Heart left ventricle (tissue), 16 donors: ENCODE measurements at regions not wholly inside any gene's neighbourhood (a gene's known extent, or its start where the extent isn't known, plus 50 kb on each side); places are given as distances from the start of the nearest gene placed in this dataset.
"Not testable (repeated sequence)": the region's sequence is repeated elsewhere in the genome, so short reads cannot be mapped to it uniquely, and the experiment has no call there.

Experiments
- ATAC-seq, 4 donors: fragments of 200-7000 bp; cut with Tn5 transposase; one replicate each; pipeline ENCODE4 v1.9.1; 2020 to 2022; ENCODE audit warnings: moderate library complexity in 4 of 4, mild to moderate bottlenecking in 3 of 4, moderate number of reproducible peaks in 1 of 4
- DNase-seq, 5 donors: peaks; one replicate each; pipeline ENCODE4 v3.0.0-alpha.2; 2020
- H3K27ac ChIP-seq, 12 donors: fragments of 200-600 bp; sonication (generic) in 4 of 12; one replicate each; pipeline versions ENCODE4 v1.5.0 to v1.8.0; 2016 to 2022; ENCODE audit warnings: mild to moderate bottlenecking in 2 of 12
- H3K27me3 ChIP-seq, 9 donors: fragments of 200-600 bp; sonication (generic) in 2 of 9; one replicate each; pipeline versions ENCODE4 v1.5.1 to v1.8.0; 2016 to 2022; ENCODE audit warnings: mild to moderate bottlenecking in 3 of 9
- H3K36me3 ChIP-seq, 9 donors: fragments of 200-600 bp; sonication (generic) in 2 of 9; one replicate each; pipeline versions ENCODE4 v1.5.0 to v1.8.0; 2018 to 2022; ENCODE audit warnings: mild to moderate bottlenecking in 2 of 9
- H3K4me1 ChIP-seq, 12 donors: fragments of 200-600 bp; sonication (generic) in 4 of 12; one replicate each; pipeline versions ENCODE4 v1.5.0 to v1.8.0; 2016 to 2022; ENCODE audit warnings: mild to moderate bottlenecking in 3 of 12
- H3K4me3 ChIP-seq, 12 donors: fragments of 200-600 bp; sonication (generic) in 4 of 12; one replicate each; pipeline versions ENCODE4 v1.5.0 to v1.8.0; 2017 to 2022; ENCODE audit warnings: mild to moderate bottlenecking in 9 of 12, moderate library complexity in 4 of 12
- H3K9me3 ChIP-seq, 12 donors: fragments of 200-600 bp; sonication (generic) in 4 of 12; one replicate each; pipeline versions ENCODE4 v1.5.0 to v1.8.0; 2016 to 2022; ENCODE audit warnings: mild to moderate bottlenecking in 1 of 12
- POLR2A ChIP-seq, 2 donors: fragments of 450-650 bp; IDR thresholded peaks; one replicate each; pipeline ENCODE4 v1.6.1; 2017; ENCODE audit warnings: antibody characterized with exemption in 2 of 2, mild to moderate bottlenecking in 2 of 2, moderate library complexity in 2 of 2
- WGBS, 4 donors: extraction: QIAGEN DNeasy Blood & Tissue Kit in 2 of 4; methylation state at CpG; one replicate each; pipeline versions ENCODE4 v1.1.5 to v1.1.7; 2013 to 2018; 5-methylcytosine and 5-hydroxymethylcytosine counted together
- intact Hi-C, 10 donors: fragments of 100-400 bp; cut with DNase I; formaldehyde crosslinking; loops; one replicate each; pipeline versions ENCODE4 v1.11.1 to v1.14.2; 2022
- TF ChIP-seq, protein P1 (sequence below), 12 donors: fragments of 200-600 bp; sonication (generic) in 4 of 12; IDR thresholded peaks; one replicate each; pipeline versions ENCODE4 v1.5.0 to v1.8.0; 2018 to 2022; ENCODE audit warnings: antibody characterized with exemption in 12 of 12, mild to moderate bottlenecking in 5 of 12
- donor health status: ischemic (EF 13 %, LVEDD 7.1; RV severe dilation, severe dysfunction).
- donor health status: healthy with polysubstance abuse.
- donor health status: DM: no; HTN: yes; CAD: no.
- donor health status: DM: no; HTN: no; CAD: no.
- donor health status: ischemic (EF 25% LVEDD 6.9; RV normal size, moderate dysfunction).
- donor health status: ischemic (EF 25% LVEDD 5.7; RV mildly dilated, moderate dysfunction).
- donor health status: healthy.
- donor health status: DM: yes; HTN: yes; CAD: no.
- donor health status: ischemic (EF 35%, LVEDD 5.7; RV mildly dilated, moderate dysfunction).
- donor health status: nonischemic (EF 11% LVEDD 7.7; RV severe dilation, severe dysfunction).
- donor health status: DM: yes; HTN: yes; CAD: no.
- donor health status: PGD.
- donor health status: ischemic (EF 29% LVEDD 5.4; RV normal size, mild dysfunction).
- donor health status: nonischemic (EF 23%, LVEDD 6.1; RV moderate dilation, normal function).

DNA sequence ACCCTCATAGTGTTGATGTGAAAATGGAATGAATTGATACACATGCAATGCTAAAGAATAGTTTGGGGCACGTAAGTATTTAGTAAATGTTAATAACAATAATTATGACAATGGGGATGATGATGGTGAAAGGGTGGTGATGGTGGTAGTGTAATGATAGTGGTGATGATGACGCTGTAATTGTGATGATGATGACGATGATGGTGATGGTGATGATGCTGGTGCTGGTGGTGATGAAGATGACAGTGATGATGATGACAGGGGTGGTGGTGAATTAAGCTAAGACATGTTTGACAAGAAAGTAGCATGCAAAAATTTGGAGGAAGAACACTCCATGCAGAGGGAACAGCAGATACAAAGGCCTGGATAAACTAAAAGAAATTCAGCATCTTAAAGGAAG, 364.4 kb upstream of the API5 start:
- intact Hi-C loops: no loop called here
- WGBS, 4 donors: 80 to 88% (median 86%) methylated on average over 3 of the region's 3 CpGs
- TF ChIP-seq, protein P1, sequence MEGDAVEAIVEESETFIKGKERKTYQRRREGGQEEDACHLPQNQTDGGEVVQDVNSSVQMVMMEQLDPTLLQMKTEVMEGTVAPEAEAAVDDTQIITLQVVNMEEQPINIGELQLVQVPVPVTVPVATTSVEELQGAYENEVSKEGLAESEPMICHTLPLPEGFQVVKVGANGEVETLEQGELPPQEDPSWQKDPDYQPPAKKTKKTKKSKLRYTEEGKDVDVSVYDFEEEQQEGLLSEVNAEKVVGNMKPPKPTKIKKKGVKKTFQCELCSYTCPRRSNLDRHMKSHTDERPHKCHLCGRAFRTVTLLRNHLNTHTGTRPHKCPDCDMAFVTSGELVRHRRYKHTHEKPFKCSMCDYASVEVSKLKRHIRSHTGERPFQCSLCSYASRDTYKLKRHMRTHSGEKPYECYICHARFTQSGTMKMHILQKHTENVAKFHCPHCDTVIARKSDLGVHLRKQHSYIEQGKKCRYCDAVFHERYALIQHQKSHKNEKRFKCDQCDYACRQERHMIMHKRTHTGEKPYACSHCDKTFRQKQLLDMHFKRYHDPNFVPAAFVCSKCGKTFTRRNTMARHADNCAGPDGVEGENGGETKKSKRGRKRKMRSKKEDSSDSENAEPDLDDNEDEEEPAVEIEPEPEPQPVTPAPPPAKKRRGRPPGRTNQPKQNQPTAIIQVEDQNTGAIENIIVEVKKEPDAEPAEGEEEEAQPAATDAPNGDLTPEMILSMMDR (IDR thresholded peaks at IDR 0.05): no peak
- no peak for TF ChIP-seq POLR2A (IDR thresholded peaks at IDR 0.05)
- DNase-seq (no peak), ATAC-seq (no peak)
- H3K9me3 ChIP-seq: peaks cover 0 to 5% (median 0%) of the 10 kb centered on the region in 12 donors
- no peaks in the 10 kb centered on the region for H3K4me1 ChIP-seq
- H3K27ac ChIP-seq: no peak overlapping the region
- H3K27me3 ChIP-seq: no peaks in the 10 kb centered on the region
- H3K36me3 ChIP-seq: no peaks in the 10 kb centered on the region
- H3K4me3 ChIP-seq: no peak overlapping the region

- WGBS, 4 donors: 88 to 95% (median 91%) methylated on average over 11 to 30 of the region's 30 CpGs
- ATAC-seq, H3K27me3 ChIP-seq, H3K9me3 ChIP-seq, H3K4me1 ChIP-seq, DNase-seq, H3K4me3 ChIP-seq, H3K36me3 ChIP-seq, H3K27ac ChIP-seq, intact Hi-C loops: not testable (repeated sequence)
Measured at GRCh38 chr11:42949738-42950376, 361.9 kb upstream of the API5 start.

- WGBS, 4 donors: 73 to 94% (median 78%) methylated on average over 1 of the region's 1 CpG
- TF ChIP-seq, protein P1 (IDR thresholded peaks at IDR 0.05): no peak
- TF ChIP-seq POLR2A (IDR thresholded peaks at IDR 0.05): no peak
- Histone ChIP-seq H3K9me3 (peaks cover 0 to 5% (median 0%) of the 10 kb centered on the region in 12 donors), H3K4me3 (no peak overlapping the region), H3K27me3 (no peaks in the 10 kb centered on the region), H3K36me3 (no peaks in the 10 kb centered on the region), H3K27ac (no peak overlapping the region), H3K4me1 (no peaks in the 10 kb centered on the region)
- no peak for DNase-seq
- intact Hi-C loops: no loop called here
- no peak for ATAC-seq
Measured at GRCh38 chr11:42951266-42951665, 360.5 kb upstream of the API5 start.

GRCh38 chr11:42957831-42958230, 354.0 kb upstream of the API5 start:
- no peak for ATAC-seq
- no peak for DNase-seq
- Histone ChIP-seq H3K9me3 (no peaks in the 10 kb centered on the region), H3K36me3 (no peaks in the 10 kb centered on the region), H3K4me3 (no peak overlapping the region), H3K4me1 (no peaks in the 10 kb centered on the region), H3K27me3 (no peaks in the 10 kb centered on the region), H3K27ac (no peak overlapping the region)
- TF ChIP-seq, protein P1 (IDR thresholded peaks at IDR 0.05): no peak
- TF ChIP-seq POLR2A (IDR thresholded peaks at IDR 0.05): no peak
- WGBS, 4 donors: 18 to 67% (median 45%) methylated on average over 1 of the region's 1 CpG
- intact Hi-C loops: no loop called here

- Histone ChIP-seq H3K4me3 (no peak overlapping the region), H3K27me3 (no peaks in the 10 kb centered on the region), H3K27ac (no peak overlapping the region), H3K4me1 (no peaks in the 10 kb centered on the region), H3K36me3 (no peaks in the 10 kb centered on the region), H3K9me3 (no peaks in the 10 kb centered on the region)
- intact Hi-C loops: no loop called here
- 53 to 76% (median 73%) methylated on average over 2 of the region's 2 CpGs for WGBS, 4 donors
- DNase-seq (no peak), ATAC-seq (no peak)
- no peak for TF ChIP-seq POLR2A (IDR thresholded peaks at IDR 0.05)
- TF ChIP-seq, protein P1 (IDR thresholded peaks at IDR 0.05): no peak
Measured at GRCh38 chr11:42958635-42959034, 353.2 kb upstream of the API5 start.
